Prostate gland (tissue), 2 donors: ENCODE measurements at regions not wholly inside any gene's neighbourhood (a gene's known extent, or its start where the extent isn't known, plus 50 kb on each side); places are given as distances from the start of the nearest gene placed in this dataset.

Source experiments
- DNase-seq: peaks from one replicate; pipeline ENCODE4 v3.0.0-alpha.2; 2019; ENCODE audit warnings: low spot score
- H3K27ac ChIP-seq, 2 donors: fragments of 200-600 bp; sonication (generic); 2 replicates each; pipeline ENCODE4 v1.5.1; 2017 to 2019
- H3K27me3 ChIP-seq: fragments of 200-600 bp; sonication (generic); replicated peaks from 2 replicates; pipeline ENCODE4 v1.5.1; 2019; ENCODE audit not compliant: insufficient read depth
- H3K36me3 ChIP-seq, 2 donors: fragments of 200-600 bp; sonication (generic); 1 replicate in 1 of 2; 2 replicates in 1 of 2; pipeline versions ENCODE4 v1.5.1 to v1.8.1; 2017 to 2019
- H3K4me1 ChIP-seq: fragments of 200-600 bp; sonication (generic); replicated peaks from 2 replicates; pipeline ENCODE4 v1.5.1; 2019
- H3K4me3 ChIP-seq, 2 donors: fragments of 200-600 bp; sonication (generic); 2 replicates each; pipeline ENCODE4 v1.5.1; 2017 to 2019
- H3K9me3 ChIP-seq: fragments of 200-600 bp; sonication (generic); 2 replicates; pipeline ENCODE4 v1.5.1; 2017
- CTCF ChIP-seq, 4 experiments: fragments of 200-600 bp in 2 of 4; fragments of 450-650 bp in 2 of 4; sonication (generic) in 2 of 4; IDR thresholded peaks; 1 replicate in 3 of 4; 2 replicates in 1 of 4; pipeline ENCODE4 v1.5.1; 2016 to 2019; ENCODE audit warnings: antibody characterized with exemption in 4 of 4, mild to moderate bottlenecking in 2 of 4, moderate library complexity in 2 of 4
- POLR2A ChIP-seq: fragments of 450-650 bp; IDR thresholded peaks from one replicate; pipeline ENCODE4 v1.6.1; 2016; ENCODE audit warnings: antibody characterized with exemption, mild to moderate bottlenecking
- POLR2AphosphoS5 ChIP-seq: sonication (generic); formaldehyde crosslinking; IDR thresholded peaks from one replicate; pipeline ENCODE4 v1.6.1; 2017; ENCODE audit warnings: antibody characterized with exemption
- WGBS: methylation state at CpG from one replicate; pipeline ENCODE4 v1.1.5; 2018; 5-methylcytosine and 5-hydroxymethylcytosine counted together
- intact Hi-C: fragments of 100-400 bp; cut with DNase I; formaldehyde crosslinking; loops from one replicate; pipeline ENCODE4 v1.14.2; 2022

GRCh38 chr17:22654447-22654846, 962.1 kb downstream of the KCNJ18 start:
- H3K4me3 ChIP-seq = no peak overlapping the region
- H3K4me1 ChIP-seq = no peaks in the 10 kb centered on the region
- H3K36me3 ChIP-seq = no peaks in the 10 kb centered on the region
- 81% methylated on average over 3 of the region's 3 CpGs for WGBS
- H3K27ac ChIP-seq = no peak overlapping the region
- no peak for DNase-seq
- no peak for TF ChIP-seq POLR2AphosphoS5
- no peak for TF ChIP-seq CTCF (IDR thresholded peaks at IDR 0.05)
- no peak for TF ChIP-seq POLR2A
- H3K27me3 ChIP-seq = no peaks in the 10 kb centered on the region
- intact Hi-C loops = no loop called here
- H3K9me3 ChIP-seq = no peaks in the 10 kb centered on the region

GRCh38 chr17:22669721-22670120, 977.4 kb downstream of the KCNJ18 start:
- no peaks in the 10 kb centered on the region for H3K9me3 ChIP-seq
- H3K36me3 ChIP-seq = no peaks in the 10 kb centered on the region
- intact Hi-C loops = no loop called here
- no peak for DNase-seq
- TF ChIP-seq CTCF (IDR thresholded peaks at IDR 0.05) (no peak), POLR2A (no peak), POLR2AphosphoS5 (no peak)
- WGBS = 71% methylated on average over 4 of the region's 4 CpGs
- H3K4me1 ChIP-seq = no peaks in the 10 kb centered on the region
- no peak overlapping the region for H3K4me3 ChIP-seq
- H3K27ac ChIP-seq = no peak overlapping the region
- no peaks in the 10 kb centered on the region for H3K27me3 ChIP-seq

DNA sequence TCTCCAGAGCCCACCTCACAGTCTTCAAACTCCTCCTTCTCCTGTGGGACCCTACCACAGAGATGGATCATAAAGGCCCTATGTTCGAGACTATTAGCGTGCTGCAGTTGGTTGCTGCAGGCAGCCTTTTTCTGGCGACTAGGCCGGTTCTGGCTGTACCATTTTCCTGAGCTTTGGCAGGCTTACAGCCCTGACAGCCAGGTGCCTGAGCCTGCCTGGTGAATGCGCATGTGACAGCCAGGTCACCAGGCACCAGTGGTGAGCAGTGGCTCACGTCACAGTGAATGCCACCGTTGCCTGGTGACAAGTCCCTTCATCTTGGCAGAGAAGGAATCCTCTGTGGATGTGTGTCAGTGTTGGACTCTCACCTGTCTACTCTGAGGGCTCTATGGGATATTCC, 978.8 kb downstream of the KCNJ18 start:
- DNase-seq = no peak
- TF ChIP-seq CTCF (IDR thresholded peaks at IDR 0.05) (no peak), POLR2AphosphoS5 (no peak), POLR2A (no peak)
- 92% methylated on average over 7 of the region's 7 CpGs for WGBS

DNA sequence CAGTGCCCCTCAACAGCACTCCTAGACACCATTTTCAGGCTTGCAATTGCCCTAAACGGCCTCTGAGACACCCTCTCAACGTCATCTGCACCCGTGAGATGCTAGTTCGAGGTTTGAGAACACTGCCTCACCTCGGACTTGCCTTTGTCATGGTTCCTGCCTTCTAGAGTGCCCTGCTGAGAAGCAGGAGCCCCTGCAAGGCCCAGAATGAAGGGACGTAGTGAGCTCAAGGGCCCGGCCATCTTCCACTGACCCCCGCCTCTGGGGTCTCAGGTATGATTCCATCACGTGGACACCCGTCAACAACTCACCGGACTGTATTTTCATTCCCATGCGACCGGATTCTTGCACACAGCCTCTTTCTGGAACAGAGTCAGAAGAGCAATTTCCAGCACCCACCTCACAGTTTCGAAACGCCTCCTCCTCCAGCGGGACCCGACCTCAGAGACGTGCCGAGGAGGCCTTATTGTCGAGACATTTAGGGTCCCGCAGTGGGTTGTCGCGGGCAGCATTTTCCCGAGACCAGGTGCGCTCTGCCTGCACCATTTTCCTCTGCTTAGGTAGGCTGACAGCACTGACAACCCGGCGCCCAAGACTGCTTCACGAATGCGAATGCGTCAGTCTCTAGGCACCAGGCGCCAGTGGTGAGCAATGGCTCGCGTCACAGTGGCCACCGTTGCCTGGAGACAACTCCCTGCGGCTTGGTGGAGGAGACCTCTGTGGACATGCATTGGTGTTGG, 999.9 kb downstream of the KCNJ18 start:
- no peaks in the 10 kb centered on the region for H3K27me3 ChIP-seq
- no peak for DNase-seq
- no peaks in the 10 kb centered on the region for H3K4me1 ChIP-seq
- intact Hi-C loops = no loop called here
- no peaks in the 10 kb centered on the region for H3K9me3 ChIP-seq
- 87% methylated on average over 35 of the region's 35 CpGs for WGBS
- H3K4me3 ChIP-seq = no peak overlapping the region
- TF ChIP-seq CTCF (IDR thresholded peaks at IDR 0.05) (no peak), POLR2AphosphoS5 (no peak), POLR2A (no peak)
- no peak overlapping the region for H3K27ac ChIP-seq
- no peaks in the 10 kb centered on the region for H3K36me3 ChIP-seq

More for the DNA sequence above, 978.8 kb downstream of the KCNJ18 start:
- Histone ChIP-seq H3K36me3 (no peaks in the 10 kb centered on the region), H3K27ac (no peak overlapping the region), H3K4me1 (no peaks in the 10 kb centered on the region), H3K9me3 (no peaks in the 10 kb centered on the region), H3K4me3 (no peak overlapping the region), H3K27me3 (no peaks in the 10 kb centered on the region)
- intact Hi-C loops = no loop called here

DNA sequence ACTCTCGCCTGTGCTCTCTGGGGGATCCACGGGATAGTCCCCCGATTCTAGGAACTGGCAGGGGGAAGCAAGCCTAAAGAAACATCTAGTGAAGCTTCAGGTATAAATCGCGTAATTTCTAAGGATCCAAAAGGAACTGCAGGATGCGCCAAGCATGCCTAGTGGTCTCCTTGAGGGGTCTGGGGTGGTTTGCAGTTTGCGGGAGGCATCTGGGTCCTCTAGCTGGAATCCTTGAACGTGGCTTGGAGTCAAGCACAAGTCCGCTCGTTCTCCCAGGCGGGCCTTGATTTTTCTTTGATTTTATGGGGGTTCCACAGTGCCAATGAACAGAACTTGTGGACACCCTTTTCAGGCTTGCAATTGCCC, 1000.5 kb downstream of the KCNJ18 start:
- WGBS = 77% methylated on average over 11 of the region's 11 CpGs
- no peak for DNase-seq
- intact Hi-C loops = no loop called here
- H3K4me1 ChIP-seq = no peaks in the 10 kb centered on the region
- TF ChIP-seq POLR2A = no peak
- TF ChIP-seq POLR2AphosphoS5 = no peak
- no peak for TF ChIP-seq CTCF (IDR thresholded peaks at IDR 0.05)
- no peaks in the 10 kb centered on the region for H3K27me3 ChIP-seq
- no peaks in the 10 kb centered on the region for H3K9me3 ChIP-seq
- H3K4me3 ChIP-seq = no peak overlapping the region
- no peaks in the 10 kb centered on the region for H3K36me3 ChIP-seq
- H3K27ac ChIP-seq = no peak overlapping the region
